ENCODE measurements at regions not wholly inside any gene's neighbourhood (a gene's known extent, or its start where the extent isn't known, plus 50 kb on each side); places are given as distances from the start of the nearest gene placed in this dataset.
"Not testable (repeated sequence)": the region's sequence is repeated elsewhere in the genome, so short reads cannot be mapped to it uniquely, and the experiment has no call there.

DNA sequence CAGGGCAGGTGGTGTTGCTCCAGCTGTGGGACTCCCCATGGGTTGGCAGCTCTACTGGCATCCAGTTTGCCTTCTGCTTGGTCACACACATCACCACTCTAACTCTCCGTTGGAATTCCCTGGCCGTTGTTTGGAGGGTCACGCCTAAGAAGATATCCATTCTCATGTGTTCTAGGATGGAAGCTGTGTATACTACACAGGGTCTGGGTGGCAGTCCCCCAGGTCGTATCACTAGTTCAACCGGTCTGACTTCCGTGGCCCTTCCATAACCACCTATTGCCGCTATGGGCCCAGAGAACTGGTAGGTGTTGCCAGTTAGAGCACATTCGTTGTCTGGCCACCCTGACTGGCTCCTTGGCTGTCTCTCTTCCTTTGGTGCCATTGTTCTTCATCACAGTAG lies 456.3 kb downstream of the TMEM121 start:
- DNase-seq (ENCODE audit: low spot score, unreplicated experiment): no peak

DNA sequence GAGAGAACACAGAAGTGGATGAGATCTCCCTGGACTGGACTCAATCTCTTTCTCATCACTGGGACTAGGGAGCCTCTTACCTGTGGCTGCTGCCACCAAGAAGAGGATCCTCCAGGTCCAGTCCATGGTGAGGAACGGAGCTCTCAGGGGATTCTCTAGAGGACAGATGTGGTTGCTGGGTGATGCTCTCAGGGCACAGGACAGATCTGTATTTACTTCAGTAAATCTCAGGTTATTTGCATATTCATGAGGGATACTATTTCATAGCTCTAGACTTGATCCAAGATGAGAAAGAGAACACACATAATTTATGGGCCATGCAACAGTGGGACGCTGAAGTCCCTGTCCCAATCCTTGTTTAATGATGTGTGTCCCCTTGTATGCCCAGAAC lies 460.5 kb downstream of the TMEM121 start:
- Mint-ChIP-seq H3K4me3 (ENCODE audit: low read depth) (no peak overlapping the region), H3K27me3 (no peaks in the 10 kb centered on the region), H3K27ac (no peak overlapping the region), H3K9me3 (ENCODE audit: low read depth) (peaks cover 53% of the 10 kb centered on the region), H3K4me1 (ENCODE audit: low read depth) (no peaks in the 10 kb centered on the region), H3K36me3 (ENCODE audit: insufficient read depth) (peaks cover 2% of the 10 kb centered on the region)
- TF ChIP-seq, protein P1, sequence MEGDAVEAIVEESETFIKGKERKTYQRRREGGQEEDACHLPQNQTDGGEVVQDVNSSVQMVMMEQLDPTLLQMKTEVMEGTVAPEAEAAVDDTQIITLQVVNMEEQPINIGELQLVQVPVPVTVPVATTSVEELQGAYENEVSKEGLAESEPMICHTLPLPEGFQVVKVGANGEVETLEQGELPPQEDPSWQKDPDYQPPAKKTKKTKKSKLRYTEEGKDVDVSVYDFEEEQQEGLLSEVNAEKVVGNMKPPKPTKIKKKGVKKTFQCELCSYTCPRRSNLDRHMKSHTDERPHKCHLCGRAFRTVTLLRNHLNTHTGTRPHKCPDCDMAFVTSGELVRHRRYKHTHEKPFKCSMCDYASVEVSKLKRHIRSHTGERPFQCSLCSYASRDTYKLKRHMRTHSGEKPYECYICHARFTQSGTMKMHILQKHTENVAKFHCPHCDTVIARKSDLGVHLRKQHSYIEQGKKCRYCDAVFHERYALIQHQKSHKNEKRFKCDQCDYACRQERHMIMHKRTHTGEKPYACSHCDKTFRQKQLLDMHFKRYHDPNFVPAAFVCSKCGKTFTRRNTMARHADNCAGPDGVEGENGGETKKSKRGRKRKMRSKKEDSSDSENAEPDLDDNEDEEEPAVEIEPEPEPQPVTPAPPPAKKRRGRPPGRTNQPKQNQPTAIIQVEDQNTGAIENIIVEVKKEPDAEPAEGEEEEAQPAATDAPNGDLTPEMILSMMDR (IDR thresholded peaks at IDR 0.05; ENCODE audit: unreplicated experiment): no peak
- no peak for DNase-seq (ENCODE audit: low spot score, unreplicated experiment)

More for the DNA sequence above, 456.3 kb downstream of the TMEM121 start:
- TF ChIP-seq, protein P1 (IDR thresholded peaks at IDR 0.05; ENCODE audit: unreplicated experiment): no peak
- H3K4me1 Mint-ChIP-seq (ENCODE audit: low read depth): no peaks in the 10 kb centered on the region
- H3K9me3 Mint-ChIP-seq (ENCODE audit: low read depth): peaks cover 63% of the 10 kb centered on the region
- no peaks in the 10 kb centered on the region for H3K27me3 Mint-ChIP-seq
- no peak overlapping the region for H3K4me3 Mint-ChIP-seq (ENCODE audit: low read depth)
- H3K36me3 Mint-ChIP-seq (ENCODE audit: insufficient read depth): peaks cover 4% of the 10 kb centered on the region
- no peak overlapping the region for H3K27ac Mint-ChIP-seq

DNA sequence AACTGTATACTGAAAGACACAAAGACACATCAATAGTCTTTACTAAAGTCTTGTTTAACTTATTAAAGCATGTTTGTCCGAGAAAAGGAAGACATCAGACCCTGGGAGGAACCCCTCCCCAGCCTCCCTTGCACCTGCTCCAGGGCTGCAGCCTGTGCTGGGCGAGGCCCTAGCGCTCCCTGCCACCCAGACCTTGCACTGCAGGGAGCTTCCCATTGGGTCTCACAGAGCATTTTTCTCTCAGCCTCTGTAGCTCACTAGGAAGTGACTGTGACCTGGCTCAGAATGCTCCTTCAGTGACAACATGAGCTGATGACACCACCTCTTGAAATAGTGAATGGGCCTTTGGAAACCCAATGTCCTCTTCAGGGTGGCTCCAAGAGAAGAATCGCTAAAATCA lies 461.2 kb downstream of the TMEM121 start:
- H3K27me3 Mint-ChIP-seq: no peaks in the 10 kb centered on the region
- H3K4me3 Mint-ChIP-seq (ENCODE audit: low read depth): no peak overlapping the region

DNA sequence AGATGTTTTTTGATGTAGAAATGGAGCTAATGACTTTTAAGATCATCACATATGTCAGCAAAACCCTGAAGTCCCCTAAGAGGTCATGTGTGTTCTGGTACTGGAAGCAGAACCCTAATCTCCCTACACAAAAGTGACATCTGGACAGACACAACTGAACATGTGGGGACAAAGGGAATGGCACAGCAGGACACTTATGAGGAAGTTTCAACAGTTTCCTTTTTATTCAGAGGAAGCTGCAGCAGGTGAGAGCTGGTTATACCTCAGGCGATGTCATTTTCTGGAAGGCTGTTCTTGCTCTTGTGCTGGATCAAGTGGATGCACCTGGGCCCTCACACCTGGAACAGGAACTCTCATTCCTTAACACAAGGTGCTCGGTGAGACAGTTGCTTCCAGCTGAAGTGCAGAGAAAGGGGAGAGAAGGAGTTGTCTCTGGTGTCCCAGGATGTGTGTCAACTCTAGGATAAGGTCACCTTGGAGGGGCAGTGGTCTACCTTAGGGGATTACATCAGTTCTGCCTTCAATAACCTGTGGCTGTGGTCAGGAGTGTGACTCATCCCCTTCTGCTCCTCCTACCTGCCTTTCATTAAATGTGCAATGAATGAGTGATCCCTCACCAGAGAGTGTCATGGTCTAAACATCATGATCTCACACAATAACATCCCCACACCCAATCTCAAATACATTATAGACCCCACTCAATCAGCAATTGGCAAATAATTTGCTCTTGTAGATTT lies 463.4 kb downstream of the TMEM121 start:
- Mint-ChIP-seq H3K27ac (no peak overlapping the region), H3K4me1 (ENCODE audit: low read depth) (no peaks in the 10 kb centered on the region), H3K27me3 (no peaks in the 10 kb centered on the region), H3K36me3 (ENCODE audit: insufficient read depth) (peaks cover 4% of the 10 kb centered on the region), H3K9me3 (ENCODE audit: low read depth) (peaks cover 53% of the 10 kb centered on the region), H3K4me3 (ENCODE audit: low read depth) (no peak overlapping the region)
- TF ChIP-seq, protein P1 (IDR thresholded peaks at IDR 0.05; ENCODE audit: unreplicated experiment): no peak
- DNase-seq (ENCODE audit: low spot score, unreplicated experiment): no peak

More for the DNA sequence above, 461.2 kb downstream of the TMEM121 start:
- Mint-ChIP-seq H3K36me3 (ENCODE audit: insufficient read depth) (peaks cover 2% of the 10 kb centered on the region), H3K9me3 (ENCODE audit: low read depth) (peaks cover 53% of the 10 kb centered on the region), H3K27ac (no peak overlapping the region), H3K4me1 (ENCODE audit: low read depth) (no peaks in the 10 kb centered on the region)
- no peak for DNase-seq (ENCODE audit: low spot score, unreplicated experiment)
- TF ChIP-seq, protein P1 (IDR thresholded peaks at IDR 0.05; ENCODE audit: unreplicated experiment): no peak

DNA sequence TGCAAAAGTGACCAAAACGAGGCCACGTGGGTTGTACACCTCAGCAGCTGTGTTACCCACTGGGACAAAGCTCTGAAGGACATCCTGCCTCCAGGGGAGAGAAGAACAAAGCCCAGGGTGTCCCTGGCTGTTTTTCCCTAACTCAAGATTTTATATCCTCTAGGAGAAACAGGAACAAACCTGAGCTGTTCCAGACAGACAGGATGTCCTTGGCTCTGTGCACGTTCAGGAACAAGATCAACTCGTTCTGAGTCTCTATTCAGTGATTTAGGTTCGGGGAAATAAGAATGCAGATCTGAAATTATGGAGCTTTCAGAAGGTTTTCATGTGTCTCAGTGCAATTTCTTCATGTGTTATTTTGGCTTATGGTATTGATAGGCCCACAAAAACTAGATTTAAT lies 465.3 kb downstream of the TMEM121 start:
- H3K27me3 Mint-ChIP-seq; DNase-seq (ENCODE audit: low spot score, unreplicated experiment); H3K36me3 Mint-ChIP-seq (ENCODE audit: insufficient read depth); H3K4me1 Mint-ChIP-seq (ENCODE audit: low read depth); H3K27ac Mint-ChIP-seq; H3K4me3 Mint-ChIP-seq (ENCODE audit: low read depth): not testable (repeated sequence)
- H3K9me3 Mint-ChIP-seq (ENCODE audit: low read depth): peaks cover 57% of the 10 kb centered on the region

DNA sequence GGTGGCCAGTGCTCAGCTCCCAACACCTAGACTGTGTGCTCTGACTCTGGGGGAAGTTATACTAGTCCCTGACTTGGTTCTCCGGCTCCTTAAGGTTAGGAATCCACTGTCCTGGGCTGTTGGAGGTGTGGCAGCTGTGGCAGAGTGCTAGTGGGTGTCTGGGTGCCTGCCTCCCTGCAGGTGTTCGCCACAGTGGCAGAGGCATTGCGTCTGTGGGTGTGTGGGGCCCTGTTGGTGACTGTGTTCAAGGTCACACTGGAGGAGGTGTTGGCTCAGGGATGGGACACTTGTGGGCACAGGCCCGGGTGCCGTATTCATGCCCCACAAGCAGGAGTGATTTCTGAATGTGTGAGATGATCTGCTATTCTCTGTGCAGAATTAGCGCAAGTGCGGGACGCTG lies 467.4 kb downstream of the TMEM121 start:
- H3K9me3 Mint-ChIP-seq (ENCODE audit: low read depth): peaks cover 51% of the 10 kb centered on the region
- H3K27ac Mint-ChIP-seq: no peak overlapping the region
- H3K27me3 Mint-ChIP-seq: no peaks in the 10 kb centered on the region
- TF ChIP-seq, protein P1 (IDR thresholded peaks at IDR 0.05; ENCODE audit: unreplicated experiment): no peak
- H3K4me1 Mint-ChIP-seq (ENCODE audit: low read depth): no peaks in the 10 kb centered on the region
- DNase-seq (ENCODE audit: low spot score, unreplicated experiment): no peak
- H3K4me3 Mint-ChIP-seq (ENCODE audit: low read depth): no peak overlapping the region
- H3K36me3 Mint-ChIP-seq (ENCODE audit: insufficient read depth): peaks cover 3% of the 10 kb centered on the region

DNA sequence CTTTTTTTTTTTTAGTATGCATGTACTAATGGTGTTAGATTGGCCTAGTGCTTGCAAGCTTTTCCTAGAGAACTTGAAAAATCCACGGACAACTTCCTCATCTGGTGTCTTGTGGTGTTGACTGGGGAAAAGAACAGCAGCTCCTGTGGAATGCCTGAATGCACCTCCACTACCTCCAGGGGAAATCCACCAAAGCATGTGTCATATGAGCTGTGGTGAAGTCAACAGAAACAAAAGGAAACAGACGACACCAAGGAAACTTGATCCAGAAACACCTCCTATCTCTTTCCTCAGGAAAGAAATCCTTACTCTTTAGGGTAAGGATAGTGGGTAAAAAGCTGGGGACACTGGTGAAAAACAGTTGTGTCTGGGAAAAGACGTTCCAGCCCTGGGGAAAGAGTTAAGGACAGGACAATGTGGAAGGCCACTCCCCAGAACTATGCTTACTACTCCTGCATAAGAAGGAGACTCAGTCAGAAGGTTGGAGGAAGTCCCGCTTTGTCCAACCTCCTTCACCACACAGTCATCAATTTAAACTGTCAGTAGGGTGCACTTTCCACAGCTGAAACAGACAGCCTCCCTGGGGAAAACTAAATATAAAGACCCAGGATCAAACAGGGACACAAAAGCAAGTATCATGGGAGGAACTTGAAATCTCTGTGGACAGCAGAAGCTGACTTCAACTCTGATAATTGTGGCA lies 468.8 kb downstream of the TMEM121 start:
- H3K27me3 Mint-ChIP-seq; DNase-seq (ENCODE audit: low spot score, unreplicated experiment); H3K4me3 Mint-ChIP-seq (ENCODE audit: low read depth); H3K27ac Mint-ChIP-seq; H3K4me1 Mint-ChIP-seq (ENCODE audit: low read depth); H3K36me3 Mint-ChIP-seq (ENCODE audit: insufficient read depth): not testable (repeated sequence)
- peaks cover 45% of the 10 kb centered on the region for H3K9me3 Mint-ChIP-seq (ENCODE audit: low read depth)

DNA sequence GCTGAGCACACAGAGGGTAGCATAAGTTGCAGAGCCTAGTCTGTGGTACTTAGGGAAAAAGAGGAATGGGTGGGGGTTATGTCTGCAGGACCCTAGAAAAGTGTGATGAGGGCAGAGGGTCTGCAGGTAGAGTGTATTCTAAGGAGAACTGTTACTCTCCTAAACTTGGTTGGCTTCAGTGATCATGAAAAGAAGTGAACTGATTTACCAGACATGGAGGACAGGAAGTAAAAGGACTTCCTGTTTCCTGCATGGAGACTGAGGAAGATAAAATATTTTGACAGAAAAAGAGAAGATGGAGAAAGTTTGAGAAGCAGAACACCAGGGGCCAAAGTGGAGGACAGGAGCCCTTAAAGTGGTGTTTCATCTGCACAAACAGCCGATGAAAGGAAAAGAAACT lies 472.2 kb downstream of the TMEM121 start:
- H3K27me3 Mint-ChIP-seq; H3K4me1 Mint-ChIP-seq (ENCODE audit: low read depth); H3K27ac Mint-ChIP-seq; DNase-seq (ENCODE audit: low spot score, unreplicated experiment); H3K36me3 Mint-ChIP-seq (ENCODE audit: insufficient read depth); H3K4me3 Mint-ChIP-seq (ENCODE audit: low read depth): not testable (repeated sequence)
- peaks cover 40% of the 10 kb centered on the region for H3K9me3 Mint-ChIP-seq (ENCODE audit: low read depth)

All from progenitor cell of endocrine pancreas (in vitro differentiated cells).